Sigmoid colon (tissue), 6 donors: ENCODE measurements at regions not wholly inside any gene's neighbourhood (a gene's known extent, or its start where the extent isn't known, plus 50 kb on each side); places are given as distances from the start of the nearest gene placed in this dataset.

Experiments
- DNase-seq: peaks from one replicate; pipeline ENCODE4 v3.0.0-alpha.2; 2019
- H3K27ac ChIP-seq, 4 donors: fragments of 200-600 bp; sonication (generic); one replicate each; pipeline ENCODE4 v1.5.1; 2016 to 2019; ENCODE audit warnings: mild to moderate bottlenecking in 1 of 4
- H3K27me3 ChIP-seq, 3 donors: fragments of 200-600 bp; sonication (generic); one replicate each; pipeline ENCODE4 v1.5.1; 2019; ENCODE audit warnings: mild to moderate bottlenecking in 1 of 3
- H3K36me3 ChIP-seq, 4 donors: fragments of 200-600 bp; sonication (generic); one replicate each; pipeline ENCODE4 v1.5.1; 2016 to 2019
- H3K4me1 ChIP-seq, 4 donors: fragments of 200-600 bp; sonication (generic); one replicate each; pipeline ENCODE4 v1.5.1; 2017 to 2019
- H3K4me3 ChIP-seq, 4 donors: fragments of 200-600 bp; sonication (generic); one replicate each; pipeline ENCODE4 v1.5.1; 2017 to 2019; ENCODE audit warnings: mild to moderate bottlenecking in 2 of 4, moderate library complexity in 1 of 4
- H3K9me3 ChIP-seq, 4 donors: fragments of 200-600 bp in 3 of 4; sonication (generic) in 3 of 4; one replicate each; pipeline versions ENCODE4 v1.5.1 to v1.6.1; 2013 to 2019
- CTCF ChIP-seq, 4 experiments: fragments of 450-650 bp in 3 of 4; fragments of 200-600 bp in 1 of 4; IDR thresholded peaks; one replicate each; pipeline ENCODE4 v1.5.1; 2016 to 2019; ENCODE audit warnings: antibody characterized with exemption in 4 of 4, mild to moderate bottlenecking in 3 of 4, moderate library complexity in 2 of 4
- EP300 ChIP-seq, 4 donors: sonication (generic); formaldehyde crosslinking; IDR thresholded peaks; one replicate each; pipeline ENCODE4 v1.6.1; 2017; ENCODE audit warnings: antibody characterized with exemption in 4 of 4
- POLR2A ChIP-seq, 2 donors: fragments of 450-650 bp; IDR thresholded peaks; one replicate each; pipeline ENCODE4 v1.6.1; 2016; ENCODE audit warnings: antibody characterized with exemption in 2 of 2, mild to moderate bottlenecking in 2 of 2, moderate library complexity in 2 of 2
- POLR2AphosphoS5 ChIP-seq, 4 donors: sonication (generic); formaldehyde crosslinking; IDR thresholded peaks; one replicate each; pipeline ENCODE4 v1.6.1; 2017; ENCODE audit warnings: antibody characterized with exemption in 4 of 4
- WGBS, 2 donors: extraction: QIAGEN DNeasy Blood & Tissue Kit; methylation state at CpG; one replicate each; pipeline ENCODE4 v1.1.7; 2013; 5-methylcytosine and 5-hydroxymethylcytosine counted together
- intact Hi-C: fragments of 100-400 bp; cut with DNase I; formaldehyde crosslinking; loops from one replicate; pipeline ENCODE4 v1.15.1; 2023
- donor health status: healthy with polysubstance abuse.
- donor health status: healthy.

DNA sequence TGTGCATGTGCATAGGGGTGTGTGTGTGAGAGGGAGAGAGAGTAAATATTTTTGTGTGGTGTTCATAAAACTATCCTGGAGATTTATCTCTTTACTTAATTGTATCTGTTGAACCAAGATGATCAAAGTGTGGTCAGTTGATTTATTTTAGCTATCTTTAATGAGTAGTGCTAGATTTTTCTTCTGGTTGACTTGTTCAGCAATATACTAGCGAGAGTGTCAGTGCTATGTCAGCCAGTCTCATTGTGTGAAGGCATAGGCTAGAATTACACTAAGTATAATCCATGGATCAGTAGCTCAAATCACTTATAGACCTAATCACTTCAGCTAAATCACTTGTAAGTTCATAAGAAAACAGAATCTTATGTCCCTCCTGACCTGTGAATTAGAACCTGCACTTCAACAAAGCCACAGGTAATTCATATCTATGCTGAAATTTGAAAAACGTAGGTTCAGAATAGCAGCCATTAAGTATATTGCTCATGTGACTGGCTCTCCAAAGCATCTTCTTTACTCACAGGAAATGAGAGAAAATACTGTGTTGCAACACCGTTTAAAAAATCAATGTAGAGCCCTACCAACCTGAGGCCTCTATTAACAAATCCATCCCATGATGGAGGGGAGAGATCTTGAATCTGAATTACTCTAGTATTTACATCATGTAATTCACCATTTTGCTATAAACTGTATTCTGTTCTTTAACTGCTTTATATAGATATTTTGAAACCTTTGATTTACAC lies 203.1 kb upstream of the ACTBL2 start:
- no peak overlapping the region for H3K27ac ChIP-seq
- TF ChIP-seq CTCF (IDR thresholded peaks at IDR 0.05), result no peak
- no peak for TF ChIP-seq EP300 (IDR thresholded peaks at IDR 0.05)
- no peak for TF ChIP-seq POLR2AphosphoS5 (IDR thresholded peaks at IDR 0.05)
- TF ChIP-seq POLR2A (IDR thresholded peaks at IDR 0.05), result no peak
- WGBS, 2 donors, result 79 to 86% methylated on average over 3 of the region's 3 CpGs
- no peaks in the 10 kb centered on the region for H3K27me3 ChIP-seq
- H3K4me1 ChIP-seq, result no peaks in the 10 kb centered on the region
- DNase-seq, result no peak
- H3K36me3 ChIP-seq, result no peaks in the 10 kb centered on the region
- no peaks in the 10 kb centered on the region for H3K9me3 ChIP-seq
- intact Hi-C loops, result no loop called here
- no peak overlapping the region for H3K4me3 ChIP-seq

GRCh38 chr5:57684299-57684702 lies 201.7 kb upstream of the ACTBL2 start:
- intact Hi-C loops, result no loop called here
- no peak overlapping the region for H3K4me3 ChIP-seq
- H3K9me3 ChIP-seq, result no peaks in the 10 kb centered on the region
- H3K36me3 ChIP-seq, result no peaks in the 10 kb centered on the region
- TF ChIP-seq POLR2A (IDR thresholded peaks at IDR 0.05) (no peak), POLR2AphosphoS5 (IDR thresholded peaks at IDR 0.05) (no peak), EP300 (IDR thresholded peaks at IDR 0.05) (no peak), CTCF (IDR thresholded peaks at IDR 0.05) (no peak)
- no peaks in the 10 kb centered on the region for H3K27me3 ChIP-seq
- 40 to 60% methylated on average over 1 of the region's 1 CpG for WGBS, 2 donors
- DNase-seq, result no peak
- no peak overlapping the region for H3K27ac ChIP-seq
- H3K4me1 ChIP-seq, result no peaks in the 10 kb centered on the region

DNA sequence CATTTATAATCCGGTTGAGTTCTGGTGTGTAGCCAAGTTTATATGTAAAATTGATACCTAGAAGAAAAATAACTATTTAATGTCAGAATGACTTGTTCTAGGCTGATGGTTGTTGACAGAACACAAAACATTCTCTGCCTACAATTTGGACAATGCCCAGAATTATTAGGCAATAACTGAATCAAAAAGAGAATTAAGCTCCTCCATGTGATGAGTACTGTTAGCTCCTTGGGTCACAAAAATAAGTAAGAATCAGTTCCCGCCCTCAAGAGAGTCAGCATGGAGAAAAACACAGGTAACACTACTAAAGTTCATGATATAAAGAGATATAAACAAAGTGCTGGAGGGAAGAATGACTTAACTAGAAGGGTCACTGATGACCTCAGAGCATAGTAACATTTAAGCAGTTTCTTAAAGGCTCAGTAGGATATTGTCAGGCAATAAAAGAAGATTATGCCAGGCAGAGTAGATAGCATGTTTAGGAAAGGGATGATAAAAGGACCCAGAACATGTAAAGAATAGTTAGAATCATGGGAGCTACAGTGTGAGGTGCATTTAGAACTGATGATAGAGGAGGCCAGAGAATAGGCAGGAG lies 200.5 kb upstream of the ACTBL2 start:
- 80 to 87% methylated on average over 2 of the region's 2 CpGs for WGBS, 2 donors
- no peaks in the 10 kb centered on the region for H3K27me3 ChIP-seq
- H3K27ac ChIP-seq, result no peak overlapping the region
- no peaks in the 10 kb centered on the region for H3K36me3 ChIP-seq
- no peaks in the 10 kb centered on the region for H3K4me1 ChIP-seq
- DNase-seq, result no peak
- no peak overlapping the region for H3K4me3 ChIP-seq
- H3K9me3 ChIP-seq, result no peaks in the 10 kb centered on the region
- intact Hi-C loops, result no loop called here
- TF ChIP-seq POLR2A (IDR thresholded peaks at IDR 0.05), result no peak
- TF ChIP-seq EP300 (IDR thresholded peaks at IDR 0.05), result no peak
- no peak for TF ChIP-seq CTCF (IDR thresholded peaks at IDR 0.05)
- TF ChIP-seq POLR2AphosphoS5 (IDR thresholded peaks at IDR 0.05), result no peak

- WGBS, 2 donors, result 81 to 86% methylated on average over 3 of the region's 3 CpGs
- intact Hi-C loops, result no loop called here
- no peak overlapping the region for H3K27ac ChIP-seq
- peaks cover 0 to 1% (median 0%) of the 10 kb centered on the region in 4 donors for H3K4me1 ChIP-seq
- no peak for TF ChIP-seq POLR2A (IDR thresholded peaks at IDR 0.05)
- no peak for TF ChIP-seq CTCF (IDR thresholded peaks at IDR 0.05)
- no peak for TF ChIP-seq EP300 (IDR thresholded peaks at IDR 0.05)
- no peak for TF ChIP-seq POLR2AphosphoS5 (IDR thresholded peaks at IDR 0.05)
- H3K36me3 ChIP-seq, result no peaks in the 10 kb centered on the region
- no peaks in the 10 kb centered on the region for H3K9me3 ChIP-seq
- H3K27me3 ChIP-seq, result no peaks in the 10 kb centered on the region
- H3K4me3 ChIP-seq, result no peak overlapping the region
- DNase-seq, result no peak
Observed at GRCh38 chr5:57681942-57682341, 199.3 kb upstream of the ACTBL2 start.
